ENCODE measurements at regions not wholly inside any gene's neighbourhood (a gene's known extent, or its start where the extent isn't known, plus 50 kb on each side); places are given as distances from the start of the nearest gene placed in this dataset.
"Not testable (repeated sequence)": the region's sequence is repeated elsewhere in the genome, so short reads cannot be mapped to it uniquely, and the experiment has no call there.

DNA sequence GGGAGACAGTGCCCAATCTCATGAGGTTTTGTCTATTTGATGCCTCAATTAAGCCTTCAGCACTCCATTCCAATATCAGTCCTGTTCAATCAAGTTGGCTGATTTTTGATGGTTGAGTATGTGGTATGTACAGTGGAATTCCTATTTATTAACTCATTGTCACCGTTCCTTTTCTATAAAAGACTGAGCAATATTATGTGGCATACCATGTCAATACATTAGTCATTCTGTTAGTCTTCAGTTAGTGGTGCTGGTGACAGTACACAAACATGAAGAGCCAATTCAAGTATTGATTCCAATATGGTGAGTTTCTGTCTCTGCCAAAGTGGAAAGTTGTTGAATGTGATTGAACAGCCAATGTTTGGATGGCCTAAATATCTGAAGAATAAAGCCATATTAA is 1343.9 kb downstream of the SUCLG1 start:
- Mint-ChIP-seq H3K4me3 (no peak overlapping the region), H3K9me3 (peaks cover 14 to 47% (median 21%) of the 10 kb centered on the region in 6 donors)

DNA sequence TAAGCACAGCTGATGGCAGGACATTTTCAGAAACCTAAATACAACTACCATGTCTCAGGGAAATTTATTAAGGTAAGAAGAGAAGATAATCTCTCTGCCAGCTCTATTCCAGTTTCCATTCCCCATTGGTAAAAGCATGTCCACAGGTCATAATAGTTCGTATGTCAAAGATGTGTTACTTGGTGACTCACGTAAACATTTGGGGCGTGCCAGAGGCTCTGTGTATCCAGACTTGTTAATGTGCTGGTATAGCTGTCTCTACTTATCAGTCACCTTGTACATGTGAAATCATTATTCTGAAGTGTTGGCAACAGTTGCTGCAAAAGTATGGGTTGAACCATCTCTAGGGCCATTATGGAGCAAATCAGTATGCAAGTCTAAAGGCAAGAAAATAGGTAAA is 1345.1 kb downstream of the SUCLG1 start:
- Mint-ChIP-seq H3K27me3 (ENCODE audit: low read depth in 3 of 3) (peaks cover 0 to 2% (median 0%) of the 10 kb centered on the region in 3 donors), H3K4me3 (no peak overlapping the region), H3K36me3 (no peaks in the 10 kb centered on the region), H3K9me3 (peaks cover 11 to 58% (median 23%) of the 10 kb centered on the region in 6 donors), H3K27ac (no peak overlapping the region), H3K4me1 (no peaks in the 10 kb centered on the region)
- no peak for DNase-seq

More for the DNA sequence above, 1343.9 kb downstream of the SUCLG1 start:
- Mint-ChIP-seq H3K27me3 (ENCODE audit: low read depth in 3 of 3) (peaks cover 0 to 1% (median 0%) of the 10 kb centered on the region in 3 donors), H3K36me3 (no peaks in the 10 kb centered on the region), H3K27ac (no peak overlapping the region), H3K4me1 (no peaks in the 10 kb centered on the region)
- DNase-seq = no peak

- no peaks in the 10 kb centered on the region for H3K4me1 Mint-ChIP-seq
- peaks cover 11 to 64% (median 22%) of the 10 kb centered on the region in 6 donors for H3K9me3 Mint-ChIP-seq
- H3K27me3 Mint-ChIP-seq (ENCODE audit: low read depth in 3 of 3) = peaks cover 0 to 2% (median 0%) of the 10 kb centered on the region in 3 donors
Observed at GRCh38 chr2:83112858-83113257, 1346.2 kb downstream of the SUCLG1 start.

GRCh38 chr2:83109284-83109683 is 1349.8 kb downstream of the SUCLG1 start:
- no peak overlapping the region for H3K27ac Mint-ChIP-seq
- H3K27me3 Mint-ChIP-seq (ENCODE audit: low read depth in 3 of 3) = peaks cover 0 to 2% (median 0%) of the 10 kb centered on the region in 3 donors
- H3K4me3 Mint-ChIP-seq = no peak overlapping the region
- DNase-seq = no peak
- H3K9me3 Mint-ChIP-seq = peaks cover 16 to 56% (median 29%) of the 10 kb centered on the region in 6 donors
- H3K36me3 Mint-ChIP-seq = no peaks in the 10 kb centered on the region
- no peaks in the 10 kb centered on the region for H3K4me1 Mint-ChIP-seq

More at GRCh38 chr2:83112858-83113257, 1346.2 kb downstream of the SUCLG1 start:
- Mint-ChIP-seq H3K4me3 (no peak overlapping the region), H3K36me3 (no peaks in the 10 kb centered on the region), H3K27ac (no peak overlapping the region)
- DNase-seq = no peak

DNA sequence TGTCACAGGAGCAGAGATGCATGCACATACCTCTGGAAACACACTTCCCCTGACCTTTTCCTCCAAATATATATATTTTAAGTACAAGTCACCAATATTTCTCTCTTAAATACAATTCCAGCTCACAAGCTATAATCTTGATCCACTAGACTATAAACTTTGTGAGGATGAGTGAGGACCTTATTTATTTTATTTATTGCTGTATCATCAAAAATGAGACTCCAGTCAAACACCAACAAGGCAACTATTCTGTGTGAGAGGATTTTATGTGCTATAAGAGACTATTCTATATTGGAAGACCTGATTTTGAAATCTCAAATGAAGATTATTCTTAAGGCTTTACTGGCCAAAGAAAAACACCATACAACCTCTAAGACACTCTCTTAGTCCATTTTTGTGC is 1352.2 kb downstream of the SUCLG1 start:
- no peak overlapping the region for H3K4me3 Mint-ChIP-seq
- H3K27ac Mint-ChIP-seq = no peak overlapping the region
- peaks cover 13 to 60% (median 24%) of the 10 kb centered on the region in 6 donors for H3K9me3 Mint-ChIP-seq
- no peaks in the 10 kb centered on the region for H3K36me3 Mint-ChIP-seq
- peaks cover 0 to 2% (median 0%) of the 10 kb centered on the region in 3 donors for H3K27me3 Mint-ChIP-seq (ENCODE audit: low read depth in 3 of 3)
- H3K4me1 Mint-ChIP-seq = no peaks in the 10 kb centered on the region
- no peak for DNase-seq

GRCh38 chr2:83104202-83104601 is 1354.9 kb downstream of the SUCLG1 start:
- DNase-seq = no peak
- no peak overlapping the region for H3K4me3 Mint-ChIP-seq
- H3K36me3 Mint-ChIP-seq = no peaks in the 10 kb centered on the region
- no peak overlapping the region for H3K27ac Mint-ChIP-seq
- peaks cover 13 to 49% (median 26%) of the 10 kb centered on the region in 6 donors for H3K9me3 Mint-ChIP-seq
- H3K27me3 Mint-ChIP-seq (ENCODE audit: low read depth in 3 of 3) = no peaks in the 10 kb centered on the region
- no peaks in the 10 kb centered on the region for H3K4me1 Mint-ChIP-seq

DNA sequence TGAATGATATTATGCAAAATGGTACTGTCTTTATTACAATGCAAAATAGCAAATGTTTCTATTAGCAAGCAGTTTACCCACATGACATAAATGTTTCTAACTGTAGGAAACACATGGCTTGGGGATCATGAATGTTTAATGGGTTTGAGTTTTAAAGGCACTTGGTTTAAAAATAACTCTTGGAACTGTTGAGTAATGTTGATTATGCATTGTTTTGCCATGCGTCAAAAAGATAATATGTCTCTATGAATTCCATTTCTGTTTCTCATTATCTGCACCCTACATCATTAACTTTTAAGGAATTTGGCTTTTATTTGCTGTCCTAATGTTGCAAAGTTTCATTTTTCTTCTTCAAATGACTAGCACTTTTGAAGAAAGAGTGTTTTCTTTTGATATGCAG is 1355.5 kb downstream of the SUCLG1 start:
- DNase-seq = no peak
- H3K4me1 Mint-ChIP-seq = no peaks in the 10 kb centered on the region
- no peaks in the 10 kb centered on the region for H3K36me3 Mint-ChIP-seq
- no peaks in the 10 kb centered on the region for H3K27me3 Mint-ChIP-seq (ENCODE audit: low read depth in 3 of 3)
- no peak overlapping the region for H3K4me3 Mint-ChIP-seq
- H3K9me3 Mint-ChIP-seq = peaks cover 13 to 43% (median 26%) of the 10 kb centered on the region in 6 donors
- H3K27ac Mint-ChIP-seq = no peak overlapping the region

DNA sequence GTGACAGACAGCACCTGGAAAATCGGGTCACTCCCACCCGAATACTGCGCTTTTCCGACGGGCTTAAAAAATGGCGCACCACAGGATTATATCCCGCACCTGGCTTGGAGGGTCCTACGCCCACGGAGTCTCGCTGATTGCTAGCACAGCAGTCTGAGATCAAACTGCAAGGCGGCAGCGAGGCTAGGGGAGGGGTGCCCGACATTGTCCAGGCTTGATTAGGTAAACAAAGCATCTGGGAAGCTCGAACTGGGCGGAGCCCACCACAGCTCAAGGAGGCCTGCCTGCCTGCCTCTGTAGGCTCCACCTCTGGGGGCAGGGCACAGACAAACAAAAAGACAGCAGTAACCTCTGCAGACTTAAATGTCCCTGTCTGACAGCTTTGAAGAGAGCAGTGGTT is 1370.0 kb downstream of the SUCLG1 start:
- not testable (repeated sequence) for H3K27ac Mint-ChIP-seq; H3K4me1 Mint-ChIP-seq; H3K36me3 Mint-ChIP-seq; H3K27me3 Mint-ChIP-seq (ENCODE audit: low read depth in 3 of 3); DNase-seq; H3K4me3 Mint-ChIP-seq
- H3K9me3 Mint-ChIP-seq = peaks cover 13 to 36% (median 17%) of the 10 kb centered on the region in 6 donors

DNA sequence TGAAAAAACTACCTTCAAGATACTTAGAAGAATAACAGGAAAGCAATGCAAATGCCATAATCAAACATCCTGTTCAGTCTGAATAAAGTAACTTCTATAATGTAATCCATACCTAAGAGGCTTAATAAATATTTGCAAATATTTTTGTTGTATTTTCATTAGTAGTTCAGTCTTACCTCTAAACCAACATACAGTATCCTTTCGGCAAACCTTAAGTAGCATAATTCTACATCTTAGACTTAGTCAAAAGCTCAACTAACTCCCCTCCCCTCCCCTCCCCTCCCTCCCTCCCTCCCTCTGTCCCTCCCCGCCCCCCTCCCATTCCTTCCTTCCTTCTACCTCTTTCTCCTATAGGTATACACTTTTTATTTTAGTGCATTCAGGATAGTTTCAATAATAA is 1373.2 kb downstream of the SUCLG1 start:
- Mint-ChIP-seq H3K27ac (no peak overlapping the region), H3K4me3 (no peak overlapping the region), H3K27me3 (ENCODE audit: low read depth in 3 of 3) (no peaks in the 10 kb centered on the region), H3K4me1 (no peaks in the 10 kb centered on the region), H3K36me3 (peaks cover 0 to 4% (median 0%) of the 10 kb centered on the region in 3 donors), H3K9me3 (peaks cover 11 to 48% (median 23%) of the 10 kb centered on the region in 6 donors)
- DNase-seq = no peak

DNA sequence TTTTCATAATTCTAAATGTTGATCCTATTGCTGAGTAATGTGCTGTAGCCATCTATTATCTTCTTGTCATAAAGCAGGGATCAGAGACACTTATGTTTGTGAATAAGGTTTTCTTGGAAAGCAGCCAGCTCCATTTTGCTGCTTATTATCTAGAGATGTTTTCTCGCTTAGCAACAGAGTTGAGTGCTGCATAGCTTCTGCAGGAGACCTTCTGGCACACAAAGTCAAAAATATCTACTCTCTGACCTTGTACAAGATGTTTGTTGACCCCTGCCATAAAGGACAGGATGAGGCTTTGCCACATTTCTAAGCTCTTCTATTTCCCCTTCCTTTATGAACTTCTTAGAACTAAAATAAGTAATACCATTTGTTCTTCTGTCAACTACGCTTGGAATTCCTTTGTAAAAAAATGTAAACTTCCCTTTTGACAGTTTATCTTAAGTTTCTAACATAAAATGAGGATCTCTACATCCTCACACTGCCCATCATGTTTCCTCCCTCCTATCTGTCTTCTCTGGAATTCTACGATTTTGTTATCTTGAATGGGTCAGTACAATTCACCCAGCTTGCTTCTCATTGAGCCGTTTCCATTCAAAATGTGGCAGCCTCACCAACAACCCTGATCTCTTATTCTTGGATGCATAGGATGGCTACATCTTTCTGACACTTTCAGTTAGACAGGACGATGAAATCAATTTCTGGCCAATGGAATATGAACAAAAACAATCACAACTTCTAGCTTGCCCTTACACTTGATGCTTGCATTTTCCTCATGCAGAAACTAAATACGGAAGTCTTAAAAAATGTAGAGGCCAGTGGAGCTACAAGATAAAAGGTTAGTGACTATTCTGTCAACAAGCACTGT is 1377.0 kb downstream of the SUCLG1 start:
- Mint-ChIP-seq H3K36me3 (no peaks in the 10 kb centered on the region), H3K4me3 (no peak overlapping the region), H3K9me3 (peaks cover 8 to 38% (median 16%) of the 10 kb centered on the region in 6 donors), H3K27ac (no peak overlapping the region), H3K4me1 (no peaks in the 10 kb centered on the region), H3K27me3 (ENCODE audit: low read depth in 3 of 3) (no peaks in the 10 kb centered on the region)
- DNase-seq = no peak

- no peak overlapping the region for H3K4me3 Mint-ChIP-seq
- no peak for DNase-seq
Observed at GRCh38 chr2:83079007-83079406, 1380.1 kb downstream of the SUCLG1 start.

GRCh38 chr2:83072767-83073166 is 1386.3 kb downstream of the SUCLG1 start:
- peaks cover 0 to 3% (median 0%) of the 10 kb centered on the region in 3 donors for H3K36me3 Mint-ChIP-seq
- no peaks in the 10 kb centered on the region for H3K4me1 Mint-ChIP-seq
- no peak overlapping the region for H3K27ac Mint-ChIP-seq
- no peak overlapping the region for H3K4me3 Mint-ChIP-seq
- DNase-seq = no peak
- peaks cover 0 to 1% (median 0%) of the 10 kb centered on the region in 3 donors for H3K27me3 Mint-ChIP-seq (ENCODE audit: low read depth in 3 of 3)
- H3K9me3 Mint-ChIP-seq = peaks cover 5 to 50% (median 23%) of the 10 kb centered on the region in 6 donors

More at GRCh38 chr2:83079007-83079406, 1380.1 kb downstream of the SUCLG1 start:
- H3K27ac Mint-ChIP-seq = no peak overlapping the region
- peaks cover 0 to 3% (median 0%) of the 10 kb centered on the region in 3 donors for H3K36me3 Mint-ChIP-seq
- peaks cover 9 to 37% (median 17%) of the 10 kb centered on the region in 6 donors for H3K9me3 Mint-ChIP-seq
- H3K27me3 Mint-ChIP-seq (ENCODE audit: low read depth in 3 of 3) = peaks cover 0 to 1% (median 0%) of the 10 kb centered on the region in 3 donors
- H3K4me1 Mint-ChIP-seq = no peaks in the 10 kb centered on the region

DNA sequence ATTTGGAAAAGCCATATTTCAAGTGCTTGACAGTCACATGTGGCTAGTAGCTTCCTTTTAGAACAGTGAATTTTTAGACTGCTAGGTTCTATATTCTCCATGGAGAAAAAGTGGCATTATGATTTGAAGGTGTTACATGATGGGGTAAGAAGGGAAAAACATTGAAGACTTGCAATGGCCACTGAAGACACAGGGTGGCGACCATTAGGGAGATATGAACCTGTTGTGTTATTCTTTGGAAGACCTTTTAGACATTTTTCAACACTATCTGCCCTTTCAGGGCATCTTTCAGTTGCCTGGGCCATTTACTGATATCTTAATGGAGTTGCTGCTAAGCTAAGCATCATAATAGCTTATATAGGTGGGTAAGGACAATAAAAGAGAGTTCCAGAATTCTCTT is 1387.2 kb downstream of the SUCLG1 start:
- Mint-ChIP-seq H3K4me1 (no peaks in the 10 kb centered on the region), H3K27ac (no peak overlapping the region), H3K9me3 (peaks cover 4 to 52% (median 23%) of the 10 kb centered on the region in 6 donors), H3K36me3 (peaks cover 0 to 3% (median 0%) of the 10 kb centered on the region in 3 donors), H3K27me3 (ENCODE audit: low read depth in 3 of 3) (peaks cover 0 to 1% (median 0%) of the 10 kb centered on the region in 3 donors), H3K4me3 (no peak overlapping the region)
- DNase-seq = no peak

- no peak overlapping the region for H3K27ac Mint-ChIP-seq
- peaks cover 7 to 54% (median 24%) of the 10 kb centered on the region in 6 donors for H3K9me3 Mint-ChIP-seq
- peaks cover 0 to 3% (median 0%) of the 10 kb centered on the region in 3 donors for H3K36me3 Mint-ChIP-seq
- H3K4me1 Mint-ChIP-seq = no peaks in the 10 kb centered on the region
- H3K4me3 Mint-ChIP-seq = no peak overlapping the region
- no peak for DNase-seq
- peaks cover 0 to 1% (median 0%) of the 10 kb centered on the region in 3 donors for H3K27me3 Mint-ChIP-seq (ENCODE audit: low read depth in 3 of 3)
Observed at GRCh38 chr2:83071352-83071751, 1387.7 kb downstream of the SUCLG1 start.
